Stimulated activated CD4-positive, alpha-beta T cell treated with anti-CD3 and anti-CD28 coated beads, Interleukin-4, amount 100 ng/mL, for 4 hours (primary cell): ENCODE measurements at regions not wholly inside any gene's neighbourhood (a gene's known extent, or its start where the extent isn't known, plus 50 kb on each side); places are given as distances from the start of the nearest gene placed in this dataset.
"Not testable (repeated sequence)": the region's sequence is repeated elsewhere in the genome, so short reads cannot be mapped to it uniquely, and the experiment has no call there.

Experiments
- DNase-seq, 2 experiments: peaks; one replicate each; pipeline ENCODE4 v3.0.0-alpha.2; 2020

DNA sequence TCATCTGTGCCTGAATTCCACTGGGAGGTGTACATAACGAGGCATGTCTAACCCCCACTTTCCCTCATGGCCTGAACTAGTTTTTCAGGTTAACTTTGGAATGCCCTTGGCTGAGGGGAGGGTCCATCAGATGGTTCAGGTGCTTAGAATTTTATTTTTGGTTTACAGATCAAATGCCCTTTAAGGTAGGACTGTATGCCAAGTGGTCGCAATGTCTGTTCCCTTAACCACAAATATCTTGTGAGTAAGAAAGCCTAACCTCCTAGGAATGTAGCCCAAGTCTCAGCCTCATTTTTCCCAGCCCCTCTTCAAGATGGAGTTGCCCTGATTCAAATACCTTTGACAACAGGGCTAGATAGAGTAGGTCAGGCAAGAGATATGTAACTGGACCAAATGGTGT is 78.4 kb downstream of the RNASET2 start:
- DNase-seq = no peak

GRCh38 chr6:166877349-166877748 is 79.0 kb downstream of the RNASET2 start:
- DNase-seq = no peak

- DNase-seq = no peak
Measured at GRCh38 chr6:166872531-166873009, 83.8 kb downstream of the RNASET2 start.

- DNase-seq = no peak
Measured at GRCh38 chr6:166870602-166871208, 85.6 kb downstream of the RNASET2 start.

DNA sequence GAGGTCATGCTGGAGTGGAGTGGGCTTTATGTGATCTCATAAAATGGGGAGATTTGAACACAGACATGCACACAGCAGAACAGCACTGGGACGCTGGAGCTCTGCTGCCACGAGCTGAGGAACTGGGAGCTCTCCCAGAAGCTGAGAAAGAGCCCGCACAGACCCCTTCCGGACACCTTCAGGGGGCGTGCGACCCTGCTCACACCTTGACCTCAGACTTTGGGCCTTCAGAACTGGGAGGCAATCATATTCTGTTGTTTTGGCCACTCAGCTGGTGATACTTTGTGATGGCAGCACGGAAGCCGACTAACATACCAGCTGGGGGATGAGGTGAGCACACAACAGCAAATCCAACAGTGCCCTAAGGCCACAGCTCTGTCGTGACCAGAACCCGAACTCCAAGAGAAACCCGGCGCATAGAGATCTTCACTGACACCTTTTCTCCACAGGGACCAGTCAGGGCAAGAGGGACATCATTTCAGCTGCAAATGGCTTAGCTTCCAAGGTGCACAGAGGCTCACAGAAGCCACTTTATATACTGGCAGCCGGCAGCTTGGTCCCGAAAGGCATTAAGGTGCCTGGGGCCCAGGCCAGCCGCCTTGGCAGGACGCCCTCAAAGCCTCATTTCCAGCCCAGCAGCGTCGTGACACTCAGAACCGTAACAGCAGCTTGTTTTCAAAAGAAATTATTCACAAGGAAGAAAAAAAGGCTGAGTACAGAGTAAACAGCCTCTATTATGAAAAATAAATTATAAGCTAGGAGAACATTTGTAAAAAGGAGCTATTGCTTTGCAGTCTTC is 89.3 kb downstream of the RNASET2 start:
- no peak for DNase-seq

DNA sequence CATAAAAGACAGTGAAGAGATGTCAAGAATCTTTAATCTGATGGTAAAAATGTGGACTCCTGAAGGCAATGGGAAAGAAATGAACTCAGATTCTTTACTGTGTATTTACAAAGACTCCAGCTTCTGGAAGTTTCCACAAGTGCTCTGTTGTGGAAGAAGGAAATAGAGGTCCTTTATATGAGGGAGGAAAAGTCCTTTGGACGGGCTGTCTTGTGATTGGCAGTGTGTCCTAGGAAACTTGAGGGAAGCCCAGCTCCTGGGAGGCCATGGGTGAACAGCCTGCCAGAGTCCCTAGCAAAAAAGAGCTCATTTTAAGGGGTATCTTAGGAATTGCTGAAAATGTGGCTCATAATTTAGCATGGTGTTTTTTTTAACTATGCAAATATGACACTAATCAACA is 92.0 kb downstream of the RNASET2 start:
- DNase-seq = no peak

DNA sequence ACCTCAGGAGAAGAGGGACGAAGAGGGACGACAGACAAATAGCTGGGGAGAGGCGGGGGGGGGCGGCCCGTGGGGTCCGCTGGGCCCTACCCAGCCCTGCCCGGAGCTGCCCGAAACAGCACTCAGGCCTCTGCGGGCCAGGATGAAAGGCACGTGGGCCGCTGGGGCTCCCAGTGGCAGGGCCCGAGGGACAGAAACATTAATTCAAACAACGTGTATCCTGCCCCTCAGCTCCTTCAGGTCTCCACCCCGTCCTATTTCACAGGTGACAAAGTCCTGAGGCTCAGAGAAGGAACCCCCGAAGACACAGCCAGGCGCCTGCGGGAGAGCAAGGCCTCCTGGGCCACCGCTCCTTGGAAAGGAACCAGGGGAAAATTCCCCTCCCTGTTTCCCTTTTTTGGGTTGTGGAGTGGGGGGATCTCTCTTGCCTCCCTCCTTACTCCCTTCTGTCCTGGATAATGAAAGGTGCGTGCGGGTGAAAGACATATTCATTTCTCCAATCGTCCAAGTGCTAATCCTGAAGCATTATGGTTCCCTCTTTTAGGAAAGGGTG is 93.3 kb downstream of the RNASET2 start:
- DNase-seq = no peak

GRCh38 chr6:166862287-166862977 is 93.9 kb downstream of the RNASET2 start:
- DNase-seq = peak; percentile 13 to 24

DNA sequence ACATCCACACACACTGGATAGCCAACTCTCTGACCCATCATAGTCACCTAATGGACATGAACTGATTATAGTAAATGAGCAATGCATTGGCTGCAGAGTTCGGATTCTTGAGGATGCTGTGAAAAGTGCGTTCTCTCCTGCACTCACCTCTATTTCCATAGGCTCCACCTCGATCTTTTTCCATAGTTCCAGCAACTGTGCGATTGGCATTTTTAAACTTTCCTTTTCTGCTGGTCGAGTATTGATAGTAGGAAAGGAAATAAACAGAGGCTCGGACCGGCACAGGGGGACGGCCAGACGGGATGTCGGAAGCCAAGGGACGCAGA is 94.4 kb downstream of the RNASET2 start:
- no peak for DNase-seq

DNA sequence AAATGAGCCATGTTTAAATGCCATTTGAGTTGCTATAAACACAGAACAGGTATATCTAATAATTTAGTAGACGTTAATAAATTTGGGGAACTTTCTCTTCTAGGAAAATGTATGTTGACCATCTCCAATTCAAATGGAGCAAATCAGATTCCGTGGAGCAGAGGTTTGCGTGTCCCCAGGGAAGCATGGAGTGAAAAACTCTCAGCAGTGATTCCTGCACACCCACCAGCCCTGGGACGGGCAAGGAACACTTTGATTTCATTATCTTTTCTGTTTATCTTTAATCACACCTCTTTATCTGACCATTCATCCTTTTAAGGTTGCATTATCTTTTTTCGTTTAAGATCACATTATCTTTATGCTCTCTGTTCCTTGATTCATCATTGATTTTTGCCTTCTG is 95.0 kb downstream of the RNASET2 start:
- DNase-seq = no peak

GRCh38 chr6:166860392-166860791 is 96.0 kb downstream of the RNASET2 start:
- DNase-seq = no peak

- no peak for DNase-seq
Measured at GRCh38 chr6:166855416-166855815, 100.9 kb downstream of the RNASET2 start.

GRCh38 chr6:166853371-166854325 is 102.7 kb downstream of the RNASET2 start:
- no peak for DNase-seq

GRCh38 chr6:166852451-166852975 is 103.8 kb downstream of the RNASET2 start:
- DNase-seq = no peak

GRCh38 chr6:166851911-166852310 is 104.4 kb downstream of the RNASET2 start:
- DNase-seq = no peak

DNA sequence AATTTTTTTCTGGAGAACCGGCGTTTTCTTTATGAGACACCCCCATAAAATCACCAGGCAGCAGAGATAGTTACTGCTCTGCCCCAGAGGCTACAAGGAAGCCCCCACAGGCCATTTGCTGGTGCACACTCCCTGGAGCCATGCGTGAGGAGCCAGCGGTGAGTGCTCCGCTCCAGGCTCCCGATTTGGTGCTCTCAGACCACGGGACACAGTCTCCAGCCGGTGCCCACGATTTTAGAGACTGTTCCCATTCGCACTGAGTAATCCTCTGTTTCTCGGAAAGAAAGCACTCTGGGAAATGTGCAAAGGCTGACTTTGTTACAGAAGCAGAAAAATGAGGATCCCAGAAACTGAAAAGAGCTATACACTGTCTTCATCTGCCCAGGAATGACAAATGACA is 104.9 kb downstream of the RNASET2 start:
- DNase-seq = no peak

GRCh38 chr6:166850677-166851076 is 105.7 kb downstream of the RNASET2 start:
- DNase-seq = no peak

GRCh38 chr6:166849749-166850183 is 106.6 kb downstream of the RNASET2 start:
- DNase-seq = no peak

GRCh38 chr6:166848979-166849748 is 107.2 kb downstream of the RNASET2 start:
- no peak for DNase-seq

DNA sequence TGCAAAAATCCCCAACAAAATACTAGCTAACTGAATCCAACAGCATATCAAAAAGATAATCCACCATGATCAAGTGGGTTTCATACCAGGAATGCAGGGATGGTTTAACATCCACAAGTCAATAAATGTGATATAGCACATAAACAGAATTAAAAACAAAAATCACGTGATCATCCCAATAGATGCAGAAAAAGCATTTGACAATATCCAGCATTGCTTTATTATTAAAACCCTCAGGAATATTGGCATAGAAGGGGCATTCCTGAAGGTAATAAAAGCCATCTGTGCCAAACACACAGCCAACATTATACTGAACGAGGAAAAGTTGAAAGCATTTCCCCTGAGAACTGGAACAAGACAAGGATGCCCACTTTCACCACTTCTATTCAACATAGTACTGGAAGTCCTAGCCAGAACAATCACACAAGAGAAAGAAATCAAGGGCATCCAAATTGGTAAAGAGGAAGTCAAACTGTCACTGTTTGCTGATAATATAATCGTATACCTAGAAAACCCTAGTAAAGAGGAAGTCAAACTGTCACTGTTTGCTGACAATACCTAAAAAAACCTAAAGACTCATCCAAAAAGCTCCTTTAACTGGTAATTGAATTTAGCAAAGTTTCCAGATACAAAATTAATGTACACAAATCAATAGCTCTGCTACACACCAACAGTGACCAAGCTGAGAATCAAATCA is 109.8 kb downstream of the RNASET2 start:
- not testable (repeated sequence) for DNase-seq

DNA sequence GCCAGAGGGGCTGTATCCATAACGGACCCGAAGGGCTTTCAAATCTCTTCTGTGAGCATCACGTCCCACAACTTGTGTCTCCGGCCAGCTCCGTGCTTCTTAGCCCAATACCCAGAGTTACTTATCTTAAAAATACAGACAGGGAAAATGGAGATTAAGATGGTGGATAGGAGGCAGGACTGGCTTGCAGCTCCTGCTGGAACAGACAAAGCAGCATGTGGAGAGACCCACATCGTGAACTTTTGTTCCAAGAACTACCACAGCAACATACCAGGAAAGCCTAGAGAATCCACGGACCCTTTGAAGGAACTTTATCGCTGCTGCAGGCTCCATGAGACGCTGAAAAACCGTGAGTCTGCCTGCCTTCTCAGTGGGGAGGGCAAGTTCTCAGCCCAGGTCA is 113.7 kb downstream of the RNASET2 start:
- DNase-seq = no peak
